ENCODE measurements at regions not wholly inside any gene's neighbourhood (a gene's known extent, or its start where the extent isn't known, plus 50 kb on each side); places are given as distances from the start of the nearest gene placed in this dataset.
"Not testable (repeated sequence)": the region's sequence is repeated elsewhere in the genome, so short reads cannot be mapped to it uniquely, and the experiment has no call there.

DNA sequence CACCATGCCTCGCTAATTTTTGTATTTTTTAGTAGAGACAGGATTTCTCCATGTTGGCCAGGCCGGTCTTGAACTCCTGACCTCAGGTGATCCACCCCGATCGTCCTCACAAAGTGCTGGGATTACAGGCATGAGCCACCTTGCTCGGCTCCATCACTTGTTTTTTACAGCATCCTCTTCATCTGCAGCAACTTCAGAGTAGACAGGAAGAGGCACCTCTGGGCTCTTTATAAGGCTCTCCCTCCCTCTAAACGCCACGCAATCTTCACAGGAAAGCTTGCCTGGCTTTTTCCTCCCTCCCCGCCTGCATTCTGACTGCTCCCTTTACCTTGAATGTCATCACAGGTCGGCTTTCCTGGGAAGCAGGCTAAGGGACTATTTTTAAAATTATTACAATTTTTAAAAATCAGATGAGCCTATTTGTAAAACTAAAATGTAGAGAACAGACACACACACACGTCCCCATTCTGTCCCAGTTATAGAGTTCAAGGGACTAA lies 111.5 kb upstream of the LDB2 start:
- Histone ChIP-seq H4K8ac (ENCODE audit: low read depth, low read length) (no peak overlapping the region), H3K23ac (ENCODE audit: low read length) (no peak overlapping the region), H3K18ac (ENCODE audit: low read length) (no peak overlapping the region), H3K27me3 (ENCODE audit: insufficient read depth, low read length) (no peaks in the 10 kb centered on the region), H3K4me3 (ENCODE audit: low read depth, low read length) (no peak overlapping the region), H3K36me3 (ENCODE audit: control insufficient read depth in 1 of 2, insufficient read depth in 2 of 2, low read length in 2 of 2) (no peaks in the 10 kb centered on the region), H2AFZ (ENCODE audit: insufficient read depth, low read length, poor library complexity) (no peak overlapping the region), H3K4me1 (ENCODE audit: control insufficient read depth in 1 of 2, insufficient read depth in 2 of 2, low read length in 2 of 2) (peaks cover 2 to 3% of the 10 kb centered on the region in 2 experiments), H2AK5ac (ENCODE audit: low read length) (no peak overlapping the region), H4K12ac (ENCODE audit: low read depth, low read length) (no peak overlapping the region), H3K14ac (ENCODE audit: low read length) (no peak overlapping the region), H3K9ac (ENCODE audit: low read length) (no peak overlapping the region), H2BK5ac (ENCODE audit: low read depth, low read length, poor library complexity) (no peak overlapping the region), H3K9me3 (ENCODE audit: insufficient read depth, low read depth, low read length) (no peaks in the 10 kb centered on the region), H4K91ac (ENCODE audit: low read depth, low read length) (no peak overlapping the region), H2BK12ac (ENCODE audit: low read length) (no peak overlapping the region), H3K27ac (ENCODE audit: low read depth, low read length) (no peak overlapping the region), H3K4me2 (ENCODE audit: low read length) (no peak overlapping the region), H2BK120ac (ENCODE audit: insufficient read depth, low read length, poor library complexity) (no peak overlapping the region), H3K79me1 (ENCODE audit: low read length) (no peaks in the 10 kb centered on the region), H3K79me2 (ENCODE audit: control insufficient read depth, insufficient read depth, low read length, poor library complexity) (no peaks in the 10 kb centered on the region), H3K4ac (ENCODE audit: low read depth, low read length) (no peak overlapping the region)
- WGBS (ENCODE audit: extremely low coverage, insufficient coverage, insufficient read length): no CpG with 5 or more reads among the region's 10 CpGs
- DNase-seq: no peak

DNA sequence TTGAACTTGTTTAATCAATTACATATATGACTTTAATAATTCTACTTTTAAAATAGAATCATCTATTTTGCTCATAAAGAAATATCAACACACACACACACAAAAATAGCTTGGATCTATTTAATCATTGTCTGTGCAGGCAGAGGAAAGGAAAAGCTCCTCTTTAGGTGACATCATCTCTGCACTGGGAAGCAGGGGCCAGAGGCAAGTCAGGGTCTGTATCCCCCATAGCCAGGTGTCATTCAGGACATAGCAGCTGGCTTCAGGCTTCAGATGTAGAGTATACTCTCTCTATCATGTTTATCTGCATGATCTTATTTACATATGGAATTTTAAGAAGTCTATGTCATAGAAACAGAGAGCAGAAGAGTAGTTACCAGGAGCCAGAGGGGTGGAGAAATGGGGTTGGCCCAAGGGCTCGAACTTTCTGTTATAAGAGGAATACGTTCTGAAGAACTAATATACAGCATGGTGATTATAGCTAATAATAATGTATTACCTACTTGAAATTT lies 110.4 kb upstream of the LDB2 start:
- Histone ChIP-seq H3K4me3 (ENCODE audit: low read depth, low read length) (no peak overlapping the region), H3K23ac (ENCODE audit: low read length) (no peak overlapping the region), H3K36me3 (ENCODE audit: control insufficient read depth in 1 of 2, insufficient read depth in 2 of 2, low read length in 2 of 2) (no peaks in the 10 kb centered on the region), H3K18ac (ENCODE audit: low read length) (no peak overlapping the region), H3K9me3 (ENCODE audit: insufficient read depth, low read depth, low read length) (no peaks in the 10 kb centered on the region), H2AFZ (ENCODE audit: insufficient read depth, low read length, poor library complexity) (no peak overlapping the region), H3K4me2 (ENCODE audit: low read length) (no peak overlapping the region), H2AK5ac (ENCODE audit: low read length) (no peak overlapping the region), H3K9ac (ENCODE audit: low read length) (no peak overlapping the region), H3K79me1 (ENCODE audit: low read length) (no peaks in the 10 kb centered on the region), H2BK5ac (ENCODE audit: low read depth, low read length, poor library complexity) (no peak overlapping the region), H3K4me1 (ENCODE audit: control insufficient read depth in 1 of 2, insufficient read depth in 2 of 2, low read length in 2 of 2) (peaks cover 2 to 3% of the 10 kb centered on the region in 2 experiments), H4K12ac (ENCODE audit: low read depth, low read length) (no peak overlapping the region), H4K91ac (ENCODE audit: low read depth, low read length) (no peak overlapping the region), H3K79me2 (ENCODE audit: control insufficient read depth, insufficient read depth, low read length, poor library complexity) (no peaks in the 10 kb centered on the region), H3K4ac (ENCODE audit: low read depth, low read length) (no peak overlapping the region), H3K27ac (ENCODE audit: low read depth, low read length) (no peak overlapping the region), H4K8ac (ENCODE audit: low read depth, low read length) (no peak overlapping the region), H3K14ac (ENCODE audit: low read length) (no peak overlapping the region), H3K27me3 (ENCODE audit: insufficient read depth, low read length) (no peaks in the 10 kb centered on the region), H2BK12ac (ENCODE audit: low read length) (no peak overlapping the region), H2BK120ac (ENCODE audit: insufficient read depth, low read length, poor library complexity) (no peak overlapping the region)
- no CpG with 5 or more reads among the region's 2 CpGs for WGBS (ENCODE audit: extremely low coverage, insufficient coverage, insufficient read length)
- no peak for DNase-seq

DNA sequence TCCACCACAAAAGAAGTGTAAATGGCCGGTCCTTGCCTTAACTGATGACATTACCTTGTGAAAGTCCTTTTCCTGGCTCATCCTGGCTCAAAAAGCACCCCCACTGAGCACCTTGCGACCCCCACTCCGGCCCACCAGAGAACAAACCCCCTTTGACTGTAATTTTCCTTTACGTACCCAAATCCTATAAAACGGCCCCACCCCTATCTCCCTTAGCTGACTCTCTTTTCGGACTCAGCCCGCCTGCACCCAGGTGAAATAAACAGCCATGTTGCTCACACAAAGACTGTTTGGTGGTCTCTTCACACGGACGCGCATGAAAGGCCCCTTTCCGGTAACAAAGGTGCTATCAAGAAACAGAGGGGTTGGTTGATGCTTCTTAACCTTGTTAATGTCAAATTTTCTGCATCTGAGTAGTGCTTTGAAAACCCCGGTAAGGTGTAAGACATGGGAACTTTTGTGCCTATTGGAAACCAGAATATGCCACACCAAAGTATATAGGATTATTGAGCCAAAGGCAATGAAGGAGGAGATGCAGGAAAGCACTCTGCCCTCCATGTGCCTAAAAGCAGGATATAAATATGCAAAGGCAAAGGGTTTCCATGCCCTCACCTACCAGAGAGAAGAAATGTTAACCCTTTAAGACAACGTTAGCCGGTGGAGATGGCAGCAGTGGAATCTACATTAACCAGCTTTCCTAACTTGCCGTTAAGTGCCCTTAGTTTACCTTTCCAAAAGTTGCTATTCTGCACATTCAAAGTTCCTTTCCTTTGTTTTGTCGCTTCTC lies 105.4 kb upstream of the LDB2 start:
- not testable (repeated sequence) for H4K91ac ChIP-seq (ENCODE audit: low read depth, low read length); H3K18ac ChIP-seq (ENCODE audit: low read length); H4K12ac ChIP-seq (ENCODE audit: low read depth, low read length); H2AK5ac ChIP-seq (ENCODE audit: low read length); H2BK5ac ChIP-seq (ENCODE audit: low read depth, low read length, poor library complexity); DNase-seq; H3K14ac ChIP-seq (ENCODE audit: low read length); H3K4ac ChIP-seq (ENCODE audit: low read depth, low read length); H3K27ac ChIP-seq (ENCODE audit: low read depth, low read length); H2AFZ ChIP-seq (ENCODE audit: insufficient read depth, low read length, poor library complexity); H2BK120ac ChIP-seq (ENCODE audit: insufficient read depth, low read length, poor library complexity); H3K27me3 ChIP-seq (ENCODE audit: insufficient read depth, low read length); H2BK12ac ChIP-seq (ENCODE audit: low read length); H3K79me1 ChIP-seq (ENCODE audit: low read length); H3K9me3 ChIP-seq (ENCODE audit: insufficient read depth, low read depth, low read length); H3K36me3 ChIP-seq (ENCODE audit: control insufficient read depth in 1 of 2, insufficient read depth in 2 of 2, low read length in 2 of 2); H3K9ac ChIP-seq (ENCODE audit: low read length); H4K8ac ChIP-seq (ENCODE audit: low read depth, low read length); H3K4me3 ChIP-seq (ENCODE audit: low read depth, low read length); H3K79me2 ChIP-seq (ENCODE audit: control insufficient read depth, insufficient read depth, low read length, poor library complexity); H3K4me1 ChIP-seq (ENCODE audit: control insufficient read depth in 1 of 2, insufficient read depth in 2 of 2, low read length in 2 of 2); H3K4me2 ChIP-seq (ENCODE audit: low read length); H3K23ac ChIP-seq (ENCODE audit: low read length)
- whole genome bisulfite sequencing (ENCODE audit: extremely low coverage, insufficient coverage, insufficient read length): no CpG with 5 or more reads among the region's 16 CpGs

DNA sequence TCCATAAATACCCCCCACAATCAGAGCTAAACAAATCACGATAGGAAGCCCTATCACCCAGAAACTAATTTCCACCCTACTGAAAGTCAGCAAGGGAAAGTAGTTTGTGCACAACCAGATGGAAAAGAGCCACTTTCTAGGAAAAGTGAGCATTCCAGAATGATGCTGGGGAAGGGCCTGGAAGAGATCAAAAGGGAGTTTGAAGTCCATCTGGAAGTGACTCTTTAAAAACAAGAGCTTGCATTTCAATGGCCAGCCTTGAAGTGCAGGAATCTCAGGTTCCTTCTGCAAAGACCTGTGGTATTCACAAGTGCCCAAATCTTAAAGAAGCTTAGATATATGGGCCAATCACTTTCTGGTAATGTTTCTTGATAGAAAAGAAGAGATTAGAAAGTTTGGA lies 97.0 kb upstream of the LDB2 start:
- Histone ChIP-seq H4K12ac (ENCODE audit: low read depth, low read length) (no peak overlapping the region), H3K79me2 (ENCODE audit: control insufficient read depth, insufficient read depth, low read length, poor library complexity) (no peaks in the 10 kb centered on the region), H3K36me3 (ENCODE audit: control insufficient read depth in 1 of 2, insufficient read depth in 2 of 2, low read length in 2 of 2) (no peaks in the 10 kb centered on the region), H2BK120ac (ENCODE audit: insufficient read depth, low read length, poor library complexity) (no peak overlapping the region), H3K4ac (ENCODE audit: low read depth, low read length) (no peak overlapping the region), H2AFZ (ENCODE audit: insufficient read depth, low read length, poor library complexity) (no peak overlapping the region), H4K8ac (ENCODE audit: low read depth, low read length) (no peak overlapping the region), H3K79me1 (ENCODE audit: low read length) (no peaks in the 10 kb centered on the region), H3K18ac (ENCODE audit: low read length) (no peak overlapping the region), H2BK5ac (ENCODE audit: low read depth, low read length, poor library complexity) (no peak overlapping the region), H2AK5ac (ENCODE audit: low read length) (no peak overlapping the region), H2BK12ac (ENCODE audit: low read length) (no peak overlapping the region), H3K27me3 (ENCODE audit: insufficient read depth, low read length) (no peaks in the 10 kb centered on the region), H3K4me1 (ENCODE audit: control insufficient read depth in 1 of 2, insufficient read depth in 2 of 2, low read length in 2 of 2) (peaks cover 0 to 7% of the 10 kb centered on the region in 2 experiments), H4K91ac (ENCODE audit: low read depth, low read length) (no peak overlapping the region), H3K14ac (ENCODE audit: low read length) (no peak overlapping the region), H3K9ac (ENCODE audit: low read length) (no peak overlapping the region), H3K9me3 (ENCODE audit: insufficient read depth, low read depth, low read length) (no peaks in the 10 kb centered on the region), H3K4me2 (ENCODE audit: low read length) (no peak overlapping the region), H3K23ac (ENCODE audit: low read length) (no peak overlapping the region), H3K27ac (ENCODE audit: low read depth, low read length) (no peak overlapping the region), H3K4me3 (ENCODE audit: low read depth, low read length) (no peak overlapping the region)
- DNase-seq: no peak
- no CpG with 5 or more reads among the region's 1 CpG for WGBS (ENCODE audit: extremely low coverage, insufficient coverage, insufficient read length)
